ENCODE measurements at regions not wholly inside any gene's neighbourhood (a gene's known extent, or its start where the extent isn't known, plus 50 kb on each side); places are given as distances from the start of the nearest gene placed in this dataset.

DNA sequence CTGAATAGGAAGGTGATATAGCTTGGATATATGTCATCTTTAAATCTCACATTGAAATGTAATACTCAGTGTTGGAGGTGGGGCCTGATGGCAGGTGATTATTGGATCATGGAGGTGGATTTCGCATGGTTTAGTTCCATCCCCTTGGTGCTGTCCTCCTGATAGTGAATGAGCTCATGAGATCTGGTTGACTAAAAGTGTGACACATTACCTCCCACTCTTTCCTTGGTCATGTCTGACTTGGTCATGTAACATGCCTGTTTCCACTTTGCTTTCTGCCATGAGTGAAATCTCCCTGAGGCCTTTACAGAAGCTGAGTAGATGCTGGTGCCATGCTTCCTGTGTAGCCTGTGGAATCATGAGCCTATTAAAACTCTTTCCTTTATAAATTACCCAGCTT is 664.5 kb upstream of the NR5A2 start:
- Histone ChIP-seq H3K9ac (ENCODE audit: low read length) (no peak overlapping the region), H3K27me3 (ENCODE audit: insufficient read depth, low read length) (no peaks in the 10 kb centered on the region), H3K4me2 (ENCODE audit: low read length) (no peak overlapping the region), H3K27ac (ENCODE audit: low read depth, low read length) (no peak overlapping the region), H3K4me3 (ENCODE audit: insufficient read depth, low read depth, low read length) (no peak overlapping the region), H4K20me1 (ENCODE audit: insufficient read depth, low read length) (no peaks in the 10 kb centered on the region), H3K4me1 (ENCODE audit: insufficient read depth, low read length) (no peaks in the 10 kb centered on the region), H3K9me3 (ENCODE audit: insufficient read depth, low read depth, low read length) (no peaks in the 10 kb centered on the region), H3K79me2 (ENCODE audit: insufficient read depth, low read length) (no peaks in the 10 kb centered on the region), H2AFZ (ENCODE audit: low read depth, low read length) (no peak overlapping the region), H3K36me3 (ENCODE audit: insufficient read depth, low read length) (no peaks in the 10 kb centered on the region)
- no peaks in the 10 kb centered on the region for H3K4me1 Mint-ChIP-seq (ENCODE audit: low read depth, unreplicated experiment)
- no peak for DNase-seq (ENCODE audit: low read depth)
- no peaks in the 10 kb centered on the region for H3K36me3 Mint-ChIP-seq (ENCODE audit: low read depth, unreplicated experiment)
- peaks cover 13% of the 10 kb centered on the region for H3K9me3 Mint-ChIP-seq (ENCODE audit: unreplicated experiment)
- FAIRE-seq: no peak
- H3K27ac Mint-ChIP-seq (ENCODE audit: unreplicated experiment): no peak overlapping the region
- H3K27me3 Mint-ChIP-seq (ENCODE audit: low read depth, unreplicated experiment): no peaks in the 10 kb centered on the region
- no peak for TF ChIP-seq EZH2 (IDR thresholded peaks at IDR 0.05; ENCODE audit: insufficient read depth, low read length)
- TF ChIP-seq, protein P1, sequence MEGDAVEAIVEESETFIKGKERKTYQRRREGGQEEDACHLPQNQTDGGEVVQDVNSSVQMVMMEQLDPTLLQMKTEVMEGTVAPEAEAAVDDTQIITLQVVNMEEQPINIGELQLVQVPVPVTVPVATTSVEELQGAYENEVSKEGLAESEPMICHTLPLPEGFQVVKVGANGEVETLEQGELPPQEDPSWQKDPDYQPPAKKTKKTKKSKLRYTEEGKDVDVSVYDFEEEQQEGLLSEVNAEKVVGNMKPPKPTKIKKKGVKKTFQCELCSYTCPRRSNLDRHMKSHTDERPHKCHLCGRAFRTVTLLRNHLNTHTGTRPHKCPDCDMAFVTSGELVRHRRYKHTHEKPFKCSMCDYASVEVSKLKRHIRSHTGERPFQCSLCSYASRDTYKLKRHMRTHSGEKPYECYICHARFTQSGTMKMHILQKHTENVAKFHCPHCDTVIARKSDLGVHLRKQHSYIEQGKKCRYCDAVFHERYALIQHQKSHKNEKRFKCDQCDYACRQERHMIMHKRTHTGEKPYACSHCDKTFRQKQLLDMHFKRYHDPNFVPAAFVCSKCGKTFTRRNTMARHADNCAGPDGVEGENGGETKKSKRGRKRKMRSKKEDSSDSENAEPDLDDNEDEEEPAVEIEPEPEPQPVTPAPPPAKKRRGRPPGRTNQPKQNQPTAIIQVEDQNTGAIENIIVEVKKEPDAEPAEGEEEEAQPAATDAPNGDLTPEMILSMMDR (IDR thresholded peaks at IDR 0.05; ENCODE audit: insufficient read depth, low read depth, low read length): no peak
- H3K4me3 Mint-ChIP-seq (ENCODE audit: unreplicated experiment): no peak overlapping the region

- Mint-ChIP-seq H3K27me3 (ENCODE audit: low read depth, unreplicated experiment) (no peaks in the 10 kb centered on the region), H3K4me3 (ENCODE audit: unreplicated experiment) (no peak overlapping the region), H3K4me1 (ENCODE audit: low read depth, unreplicated experiment) (no peaks in the 10 kb centered on the region), H3K36me3 (ENCODE audit: low read depth, unreplicated experiment) (no peaks in the 10 kb centered on the region), H3K27ac (ENCODE audit: unreplicated experiment) (no peak overlapping the region), H3K9me3 (ENCODE audit: unreplicated experiment) (peaks cover 3% of the 10 kb centered on the region)
- no peaks in the 10 kb centered on the region for H3K9me3 ChIP-seq (ENCODE audit: insufficient read depth, low read depth, low read length)
- H4K20me1 ChIP-seq (ENCODE audit: insufficient read depth, low read length): no peaks in the 10 kb centered on the region
- no peak for TF ChIP-seq EZH2 (IDR thresholded peaks at IDR 0.05; ENCODE audit: insufficient read depth, low read length)
- TF ChIP-seq, protein P1 (IDR thresholded peaks at IDR 0.05; ENCODE audit: insufficient read depth, low read depth, low read length): no peak
- no peaks in the 10 kb centered on the region for H3K4me1 ChIP-seq (ENCODE audit: insufficient read depth, low read length)
- H3K79me2 ChIP-seq (ENCODE audit: insufficient read depth, low read length): no peaks in the 10 kb centered on the region
- no peak overlapping the region for H3K9ac ChIP-seq (ENCODE audit: low read length)
- H3K4me2 ChIP-seq (ENCODE audit: low read length): no peak overlapping the region
- H3K4me3 ChIP-seq (ENCODE audit: insufficient read depth, low read depth, low read length): no peak overlapping the region
- H3K36me3 ChIP-seq (ENCODE audit: insufficient read depth, low read length): no peaks in the 10 kb centered on the region
- no peak for DNase-seq (ENCODE audit: low read depth)
- FAIRE-seq: no peak
- H2AFZ ChIP-seq (ENCODE audit: low read depth, low read length): no peak overlapping the region
- no peak overlapping the region for H3K27ac ChIP-seq (ENCODE audit: low read depth, low read length)
- no peaks in the 10 kb centered on the region for H3K27me3 ChIP-seq (ENCODE audit: insufficient read depth, low read length)
Measured at GRCh38 chr1:199373139-199373538, 654.4 kb upstream of the NR5A2 start.

- H3K4me3 Mint-ChIP-seq (ENCODE audit: unreplicated experiment): no peak overlapping the region
- H3K4me1 Mint-ChIP-seq (ENCODE audit: low read depth, unreplicated experiment): no peaks in the 10 kb centered on the region
- Histone ChIP-seq H3K4me2 (ENCODE audit: low read length) (no peak overlapping the region), H3K9ac (ENCODE audit: low read length) (no peak overlapping the region), H3K4me1 (ENCODE audit: insufficient read depth, low read length) (no peaks in the 10 kb centered on the region), H4K20me1 (ENCODE audit: insufficient read depth, low read length) (no peaks in the 10 kb centered on the region), H3K4me3 (ENCODE audit: insufficient read depth, low read depth, low read length) (no peak overlapping the region), H3K36me3 (ENCODE audit: insufficient read depth, low read length) (no peaks in the 10 kb centered on the region), H3K79me2 (ENCODE audit: insufficient read depth, low read length) (no peaks in the 10 kb centered on the region), H3K27ac (ENCODE audit: low read depth, low read length) (no peak overlapping the region), H3K27me3 (ENCODE audit: insufficient read depth, low read length) (no peaks in the 10 kb centered on the region), H2AFZ (ENCODE audit: low read depth, low read length) (no peak overlapping the region), H3K9me3 (ENCODE audit: insufficient read depth, low read depth, low read length) (no peaks in the 10 kb centered on the region)
- TF ChIP-seq EZH2 (IDR thresholded peaks at IDR 0.05; ENCODE audit: insufficient read depth, low read length): no peak
- TF ChIP-seq, protein P1 (IDR thresholded peaks at IDR 0.05; ENCODE audit: insufficient read depth, low read depth, low read length): no peak
- no peak overlapping the region for H3K27ac Mint-ChIP-seq (ENCODE audit: unreplicated experiment)
- H3K9me3 Mint-ChIP-seq (ENCODE audit: unreplicated experiment): no peaks in the 10 kb centered on the region
- FAIRE-seq: no peak
- H3K36me3 Mint-ChIP-seq (ENCODE audit: low read depth, unreplicated experiment): no peaks in the 10 kb centered on the region
- H3K27me3 Mint-ChIP-seq (ENCODE audit: low read depth, unreplicated experiment): no peaks in the 10 kb centered on the region
- DNase-seq (ENCODE audit: low read depth): no peak
Measured at GRCh38 chr1:199377211-199377610, 650.3 kb upstream of the NR5A2 start.

All from astrocyte (in vitro differentiated cells and primary cell).